ENCODE measurements at regions not wholly inside any gene's neighbourhood (a gene's known extent, or its start where the extent isn't known, plus 50 kb on each side); places are given as distances from the start of the nearest gene placed in this dataset.

DNA sequence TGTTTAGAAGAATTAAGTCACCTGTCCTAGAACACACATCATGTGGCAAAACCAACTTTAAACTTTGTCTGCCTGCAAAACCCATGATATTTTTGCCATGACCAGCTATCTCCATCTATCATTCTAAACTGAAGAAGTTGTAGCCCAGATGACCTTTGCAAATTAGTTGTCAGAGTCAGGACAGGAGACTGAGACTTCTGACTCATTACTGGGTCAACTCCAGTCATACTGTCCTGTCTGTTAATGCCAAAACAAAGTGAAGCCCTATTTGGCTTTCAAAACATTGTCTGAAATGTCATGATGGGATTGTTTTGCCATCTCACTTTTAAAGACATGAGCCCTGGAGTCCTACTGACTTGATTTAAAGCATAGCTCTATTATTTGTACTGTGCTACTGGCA is 365.7 kb upstream of the CPEB2 start:
- TF ChIP-seq, protein P1, sequence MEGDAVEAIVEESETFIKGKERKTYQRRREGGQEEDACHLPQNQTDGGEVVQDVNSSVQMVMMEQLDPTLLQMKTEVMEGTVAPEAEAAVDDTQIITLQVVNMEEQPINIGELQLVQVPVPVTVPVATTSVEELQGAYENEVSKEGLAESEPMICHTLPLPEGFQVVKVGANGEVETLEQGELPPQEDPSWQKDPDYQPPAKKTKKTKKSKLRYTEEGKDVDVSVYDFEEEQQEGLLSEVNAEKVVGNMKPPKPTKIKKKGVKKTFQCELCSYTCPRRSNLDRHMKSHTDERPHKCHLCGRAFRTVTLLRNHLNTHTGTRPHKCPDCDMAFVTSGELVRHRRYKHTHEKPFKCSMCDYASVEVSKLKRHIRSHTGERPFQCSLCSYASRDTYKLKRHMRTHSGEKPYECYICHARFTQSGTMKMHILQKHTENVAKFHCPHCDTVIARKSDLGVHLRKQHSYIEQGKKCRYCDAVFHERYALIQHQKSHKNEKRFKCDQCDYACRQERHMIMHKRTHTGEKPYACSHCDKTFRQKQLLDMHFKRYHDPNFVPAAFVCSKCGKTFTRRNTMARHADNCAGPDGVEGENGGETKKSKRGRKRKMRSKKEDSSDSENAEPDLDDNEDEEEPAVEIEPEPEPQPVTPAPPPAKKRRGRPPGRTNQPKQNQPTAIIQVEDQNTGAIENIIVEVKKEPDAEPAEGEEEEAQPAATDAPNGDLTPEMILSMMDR (IDR thresholded peaks at IDR 0.05) = no peak
- no peak for TF ChIP-seq POLR2A (IDR thresholded peaks at IDR 0.05)
